ENCODE measurements at regions not wholly inside any gene's neighbourhood (a gene's known extent, or its start where the extent isn't known, plus 50 kb on each side); places are given as distances from the start of the nearest gene placed in this dataset.

DNA sequence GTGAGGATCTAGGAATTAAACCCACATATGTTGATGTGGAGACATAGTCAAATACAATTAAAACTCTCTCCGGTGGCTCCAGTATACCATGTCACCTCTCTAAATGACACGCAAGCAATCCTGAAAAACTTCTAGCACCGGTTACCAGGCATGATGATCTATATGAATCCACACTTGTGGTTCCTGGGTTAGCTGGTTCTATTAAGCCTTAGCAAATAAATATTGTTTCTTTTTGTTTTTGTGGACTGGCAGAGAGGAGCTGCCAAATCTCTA, 104.8 kb downstream of the SEC61B start:
- WGBS (ENCODE audit: insufficient coverage) = no CpG with 5 or more reads among the region's 3 CpGs
- no peaks in the 10 kb centered on the region for H3K36me3 Mint-ChIP-seq
- Histone ChIP-seq H3K9me3 (replicated peaks in 1 of 2; ENCODE audit: control insufficient read depth in 1 of 2, insufficient read depth in 1 of 2, low read length in 2 of 2) (no peaks in the 10 kb centered on the region), H3K36me3 (replicated peaks in 1 of 2; ENCODE audit: control insufficient read depth in 1 of 2, insufficient read depth in 2 of 2, low read length in 2 of 2) (no peaks in the 10 kb centered on the region), H3K9ac (ENCODE audit: insufficient read depth, low read length, poor library complexity, severe bottlenecking) (no peak overlapping the region), H3K4me1 (ENCODE audit: control insufficient read depth in 1 of 2, insufficient read depth in 2 of 2, low read length in 2 of 2) (no peaks in the 10 kb centered on the region), H3K4me3 (replicated peaks in 1 of 3; ENCODE audit: low read depth in 2 of 3, low read length in 3 of 3) (no peak overlapping the region), H2AFZ (ENCODE audit: insufficient read depth, low read depth, low read length, poor library complexity, severe bottlenecking) (no peak overlapping the region), H3K27me3 (ENCODE audit: control insufficient read depth in 2 of 2, insufficient read depth in 2 of 2, low read length in 2 of 2) (no peaks in the 10 kb centered on the region), H3K27ac (ENCODE audit: low read depth in 1 of 2, low read length in 2 of 2) (no peak overlapping the region), H4K20me1 (ENCODE audit: insufficient read depth, low read length) (no peaks in the 10 kb centered on the region), H3K79me2 (ENCODE audit: insufficient read depth, low read length) (no peaks in the 10 kb centered on the region), H3K4me2 (replicated peaks; ENCODE audit: extremely low read depth, low read length, poor library complexity, severe bottlenecking) (no peak overlapping the region)
- no peak for DNase-seq
- TF ChIP-seq, protein P1, sequence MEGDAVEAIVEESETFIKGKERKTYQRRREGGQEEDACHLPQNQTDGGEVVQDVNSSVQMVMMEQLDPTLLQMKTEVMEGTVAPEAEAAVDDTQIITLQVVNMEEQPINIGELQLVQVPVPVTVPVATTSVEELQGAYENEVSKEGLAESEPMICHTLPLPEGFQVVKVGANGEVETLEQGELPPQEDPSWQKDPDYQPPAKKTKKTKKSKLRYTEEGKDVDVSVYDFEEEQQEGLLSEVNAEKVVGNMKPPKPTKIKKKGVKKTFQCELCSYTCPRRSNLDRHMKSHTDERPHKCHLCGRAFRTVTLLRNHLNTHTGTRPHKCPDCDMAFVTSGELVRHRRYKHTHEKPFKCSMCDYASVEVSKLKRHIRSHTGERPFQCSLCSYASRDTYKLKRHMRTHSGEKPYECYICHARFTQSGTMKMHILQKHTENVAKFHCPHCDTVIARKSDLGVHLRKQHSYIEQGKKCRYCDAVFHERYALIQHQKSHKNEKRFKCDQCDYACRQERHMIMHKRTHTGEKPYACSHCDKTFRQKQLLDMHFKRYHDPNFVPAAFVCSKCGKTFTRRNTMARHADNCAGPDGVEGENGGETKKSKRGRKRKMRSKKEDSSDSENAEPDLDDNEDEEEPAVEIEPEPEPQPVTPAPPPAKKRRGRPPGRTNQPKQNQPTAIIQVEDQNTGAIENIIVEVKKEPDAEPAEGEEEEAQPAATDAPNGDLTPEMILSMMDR (IDR thresholded peaks at IDR 0.05) = no peak
- peaks cover 4% of the 10 kb centered on the region for H3K4me1 Mint-ChIP-seq
- intact Hi-C loops (cut with micrococcal nuclease) = no loop called here
- H3K9me3 Mint-ChIP-seq = no peaks in the 10 kb centered on the region
- no peak overlapping the region for H3K27ac Mint-ChIP-seq
- no peak overlapping the region for H3K4me3 Mint-ChIP-seq
- peaks cover 0 to 3% (median 2%) of the 10 kb centered on the region in 3 donors for H3K27me3 Mint-ChIP-seq (ENCODE audit: low read depth in 3 of 3)

DNA sequence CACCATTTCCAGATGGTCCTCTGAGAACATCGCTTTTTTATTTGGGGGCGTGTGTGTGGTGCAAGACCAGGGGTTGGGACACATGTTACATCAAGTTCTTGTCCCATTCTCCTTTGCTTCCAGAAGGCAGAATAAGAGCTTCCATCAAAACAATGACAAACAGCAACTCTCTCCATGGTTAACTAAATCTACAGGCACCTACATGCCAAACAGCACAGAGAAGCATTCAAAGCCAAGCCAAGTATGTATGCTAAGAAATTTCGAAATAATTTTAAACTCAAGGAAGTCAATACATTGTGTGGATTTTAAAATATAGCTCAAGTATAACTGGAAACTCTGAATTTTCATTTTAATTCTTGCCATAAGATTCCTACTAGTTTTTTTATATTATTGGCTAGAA, 105.6 kb downstream of the SEC61B start:
- Histone ChIP-seq H3K9me3 (replicated peaks in 1 of 2; ENCODE audit: control insufficient read depth in 1 of 2, insufficient read depth in 1 of 2, low read length in 2 of 2) (no peaks in the 10 kb centered on the region), H3K36me3 (replicated peaks in 1 of 2; ENCODE audit: control insufficient read depth in 1 of 2, insufficient read depth in 2 of 2, low read length in 2 of 2) (no peaks in the 10 kb centered on the region), H3K79me2 (ENCODE audit: insufficient read depth, low read length) (no peaks in the 10 kb centered on the region), H3K27ac (ENCODE audit: low read depth in 1 of 2, low read length in 2 of 2) (no peak overlapping the region), H3K4me3 (replicated peaks in 1 of 3; ENCODE audit: low read depth in 2 of 3, low read length in 3 of 3) (no peak overlapping the region), H3K4me2 (replicated peaks; ENCODE audit: extremely low read depth, low read length, poor library complexity, severe bottlenecking) (no peak overlapping the region), H4K20me1 (ENCODE audit: insufficient read depth, low read length) (no peaks in the 10 kb centered on the region), H3K4me1 (ENCODE audit: control insufficient read depth in 1 of 2, insufficient read depth in 2 of 2, low read length in 2 of 2) (no peaks in the 10 kb centered on the region), H2AFZ (ENCODE audit: insufficient read depth, low read depth, low read length, poor library complexity, severe bottlenecking) (no peak overlapping the region), H3K9ac (ENCODE audit: insufficient read depth, low read length, poor library complexity, severe bottlenecking) (no peak overlapping the region), H3K27me3 (ENCODE audit: control insufficient read depth in 2 of 2, insufficient read depth in 2 of 2, low read length in 2 of 2) (no peaks in the 10 kb centered on the region)
- 100% methylated on average over 2 of the region's 3 CpGs for WGBS (ENCODE audit: insufficient coverage)
- peaks cover 4% of the 10 kb centered on the region for H3K4me1 Mint-ChIP-seq
- H3K36me3 Mint-ChIP-seq = no peaks in the 10 kb centered on the region
- H3K9me3 Mint-ChIP-seq = no peaks in the 10 kb centered on the region
- peaks cover 0 to 3% (median 2%) of the 10 kb centered on the region in 3 donors for H3K27me3 Mint-ChIP-seq (ENCODE audit: low read depth in 3 of 3)
- peak overlapping the region in 1 of 7 donors; percentile 41 for H3K27ac Mint-ChIP-seq
- H3K4me3 Mint-ChIP-seq = no peak overlapping the region
- DNase-seq = no peak
- TF ChIP-seq, protein P1 (IDR thresholded peaks at IDR 0.05) = no peak
- intact Hi-C loops (cut with micrococcal nuclease) = no loop called here

All from CD14-positive monocyte (primary cell).